WTC11 (cell line): ENCODE measurements at regions not wholly inside any gene's neighbourhood (a gene's known extent, or its start where the extent isn't known, plus 50 kb on each side); places are given as distances from the start of the nearest gene placed in this dataset. TPM values are rescaled to one million over a fixed set of nuclear protein-coding genes. Genes with fewer than 3 reads are reported as not detected.
"Not testable (repeated sequence)": the region's sequence is repeated elsewhere in the genome, so short reads cannot be mapped to it uniquely, and the experiment has no call there.

Experiments used
- ATAC-seq: fragments of 200-7000 bp; cut with Tn5 transposase; 2 replicates; pipeline ENCODE4 v1.10.0; 2021; ENCODE audit warnings: mild to moderate bottlenecking, moderate library complexity
- CTCF ChIA-PET: fragments of 300-600 bp; sonication (Branson Sonifier 250); formaldehyde crosslinking; loops from one replicate; lab custom pipeline; 2021; ENCODE audit warnings: antibody characterized with exemption; lab: Charles Lee
- POLR2A ChIA-PET: fragments of 350-600 bp; sonication (Branson Sonifier 250); formaldehyde crosslinking; loops from one replicate; lab custom pipeline; 2021; ENCODE audit warnings: antibody characterized with exemption; lab: Charles Lee
- DNase-seq: peaks from one replicate; pipeline ENCODE4 v3.0.0; 2021; ENCODE audit warnings: low spot score
- H3K27ac Mint-ChIP-seq: 2 replicates; pipeline ENCODE4 v1.8.0; 2021; ENCODE audit warnings: mixed read lengths
- H3K27me3 Mint-ChIP-seq: 2 replicates; pipeline ENCODE4 v1.8.0; 2021; ENCODE audit warnings: low read depth, mild to moderate bottlenecking, moderate library complexity, mixed read lengths
- H3K36me3 Mint-ChIP-seq: 2 replicates; pipeline ENCODE4 v1.8.0; 2021; ENCODE audit warnings: mixed read lengths
- H3K4me1 Mint-ChIP-seq: 2 replicates; pipeline ENCODE4 v1.8.0; 2022; ENCODE audit warnings: mixed read lengths
- H3K4me3 Mint-ChIP-seq: 2 replicates; pipeline ENCODE4 v1.8.0; 2021; ENCODE audit warnings: mild to moderate bottlenecking, moderate library complexity, mixed read lengths
- H3K9me3 Mint-ChIP-seq: 2 replicates; pipeline ENCODE4 v1.8.0; 2021; ENCODE audit warnings: mixed read lengths
- microRNA-seq: library from miRNA; unstranded; fragments of <30 nt; microRNA quantifications from one replicate; pipeline ENCODE4 v1.2.0, GENCODE V29; 2022; ENCODE audit warnings: borderline number of aligned reads

DNA sequence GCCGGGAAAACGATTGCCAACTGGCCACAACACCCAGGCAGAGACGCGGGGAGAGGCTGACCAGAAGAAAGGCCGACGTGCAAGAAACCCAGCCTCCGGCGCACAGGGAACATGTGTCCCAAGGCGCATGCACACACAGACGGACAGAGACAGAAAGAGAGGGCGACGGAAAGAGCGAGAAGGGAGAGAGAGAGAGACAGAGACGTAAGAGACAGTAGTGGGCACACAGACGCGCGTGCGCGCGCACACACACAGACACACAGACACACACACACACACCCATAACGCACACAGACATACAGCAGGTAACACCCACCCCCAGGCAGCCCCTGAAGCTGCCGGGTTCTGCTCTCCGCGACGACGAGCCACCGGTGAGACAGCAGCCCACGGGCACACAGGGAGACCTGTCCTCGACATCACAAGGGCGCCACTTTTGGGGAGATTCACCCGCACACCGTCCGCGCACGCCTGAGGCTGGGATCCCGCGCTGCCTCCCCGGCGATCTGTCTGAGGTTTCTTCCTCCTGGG lies 1581.8 kb downstream of the FOXD4L5 start:
- POLR2A ChIA-PET, ATAC-seq: not testable (repeated sequence)

More for the DNA sequence above, 1581.8 kb downstream of the FOXD4L5 start:
- CTCF ChIA-PET, H3K27me3 Mint-ChIP-seq, DNase-seq, H3K4me1 Mint-ChIP-seq, H3K27ac Mint-ChIP-seq, H3K4me3 Mint-ChIP-seq: not testable (repeated sequence)
- Mint-ChIP-seq H3K36me3 (peaks cover 22% of the 10 kb centered on the region), H3K9me3 (peaks cover 11% of the 10 kb centered on the region)

Small RNAs in the stretch of these regions (microRNA-seq; reads per million reads assigned to microRNA genes)
- gene MIR4477B = not detected
